ENCODE measurements at regions not wholly inside any gene's neighbourhood (a gene's known extent, or its start where the extent isn't known, plus 50 kb on each side); places are given as distances from the start of the nearest gene placed in this dataset.

GRCh38 chr5:164094291-164094690 is 588.9 kb downstream of the MAT2B start:
- Histone ChIP-seq H3K4me1 (ENCODE audit: insufficient read depth) (no peaks in the 10 kb centered on the region), H3K79me2 (no peaks in the 10 kb centered on the region), H3K9me2 (replicated peaks; ENCODE audit: insufficient read depth) (no peaks in the 10 kb centered on the region), H3K36me3 (replicated peaks; ENCODE audit: insufficient read depth, low read depth) (no peaks in the 10 kb centered on the region), H3K4me2 (no peak overlapping the region), H3K4me3 (no peak overlapping the region), H3K27me3 (no peaks in the 10 kb centered on the region), H3K27ac (no peak overlapping the region), H3K9me3 (ENCODE audit: low read depth) (no peaks in the 10 kb centered on the region), H2AFZ (no peak overlapping the region), H4K20me1 (ENCODE audit: insufficient read depth, poor library complexity, severe bottlenecking) (no peaks in the 10 kb centered on the region)
- no peak for DNase-seq (ENCODE audit: low spot score)
- WGBS (ENCODE audit: low lambda C conversion rate, missing lambda C conversion rate), result 69% methylated on average over 3 of the region's 3 CpGs
- no peak for TF ChIP-seq EZH2phosphoT487 (IDR thresholded peaks at IDR 0.05; ENCODE audit: low read depth, severe bottlenecking, unreplicated experiment)
- TF ChIP-seq, protein P1, sequence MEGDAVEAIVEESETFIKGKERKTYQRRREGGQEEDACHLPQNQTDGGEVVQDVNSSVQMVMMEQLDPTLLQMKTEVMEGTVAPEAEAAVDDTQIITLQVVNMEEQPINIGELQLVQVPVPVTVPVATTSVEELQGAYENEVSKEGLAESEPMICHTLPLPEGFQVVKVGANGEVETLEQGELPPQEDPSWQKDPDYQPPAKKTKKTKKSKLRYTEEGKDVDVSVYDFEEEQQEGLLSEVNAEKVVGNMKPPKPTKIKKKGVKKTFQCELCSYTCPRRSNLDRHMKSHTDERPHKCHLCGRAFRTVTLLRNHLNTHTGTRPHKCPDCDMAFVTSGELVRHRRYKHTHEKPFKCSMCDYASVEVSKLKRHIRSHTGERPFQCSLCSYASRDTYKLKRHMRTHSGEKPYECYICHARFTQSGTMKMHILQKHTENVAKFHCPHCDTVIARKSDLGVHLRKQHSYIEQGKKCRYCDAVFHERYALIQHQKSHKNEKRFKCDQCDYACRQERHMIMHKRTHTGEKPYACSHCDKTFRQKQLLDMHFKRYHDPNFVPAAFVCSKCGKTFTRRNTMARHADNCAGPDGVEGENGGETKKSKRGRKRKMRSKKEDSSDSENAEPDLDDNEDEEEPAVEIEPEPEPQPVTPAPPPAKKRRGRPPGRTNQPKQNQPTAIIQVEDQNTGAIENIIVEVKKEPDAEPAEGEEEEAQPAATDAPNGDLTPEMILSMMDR (IDR thresholded peaks at IDR 0.05; ENCODE audit: poor library complexity), result no peak
- no peak for TF ChIP-seq EZH2 (IDR thresholded peaks at IDR 0.05; ENCODE audit: borderline replicate concordance)

- Histone ChIP-seq H2AFZ (no peak overlapping the region), H3K27ac (no peak overlapping the region), H3K4me2 (no peak overlapping the region), H4K20me1 (ENCODE audit: insufficient read depth, poor library complexity, severe bottlenecking) (no peaks in the 10 kb centered on the region), H3K36me3 (replicated peaks; ENCODE audit: insufficient read depth, low read depth) (no peaks in the 10 kb centered on the region), H3K79me2 (no peaks in the 10 kb centered on the region), H3K27me3 (no peaks in the 10 kb centered on the region), H3K4me3 (no peak overlapping the region), H3K4me1 (ENCODE audit: insufficient read depth) (no peaks in the 10 kb centered on the region), H3K9me3 (ENCODE audit: low read depth) (no peaks in the 10 kb centered on the region), H3K9me2 (replicated peaks; ENCODE audit: insufficient read depth) (no peaks in the 10 kb centered on the region)
- no peak for DNase-seq (ENCODE audit: low spot score)
- WGBS (ENCODE audit: low lambda C conversion rate, missing lambda C conversion rate), result 81% methylated on average over 4 of the region's 4 CpGs
- TF ChIP-seq EZH2phosphoT487 (IDR thresholded peaks at IDR 0.05; ENCODE audit: low read depth, severe bottlenecking, unreplicated experiment) (no peak), EZH2 (IDR thresholded peaks at IDR 0.05; ENCODE audit: borderline replicate concordance) (no peak)
- TF ChIP-seq, protein P1 (IDR thresholded peaks at IDR 0.05; ENCODE audit: poor library complexity), result no peak
Observed at GRCh38 chr5:164097749-164098148, 592.3 kb downstream of the MAT2B start.

DNA sequence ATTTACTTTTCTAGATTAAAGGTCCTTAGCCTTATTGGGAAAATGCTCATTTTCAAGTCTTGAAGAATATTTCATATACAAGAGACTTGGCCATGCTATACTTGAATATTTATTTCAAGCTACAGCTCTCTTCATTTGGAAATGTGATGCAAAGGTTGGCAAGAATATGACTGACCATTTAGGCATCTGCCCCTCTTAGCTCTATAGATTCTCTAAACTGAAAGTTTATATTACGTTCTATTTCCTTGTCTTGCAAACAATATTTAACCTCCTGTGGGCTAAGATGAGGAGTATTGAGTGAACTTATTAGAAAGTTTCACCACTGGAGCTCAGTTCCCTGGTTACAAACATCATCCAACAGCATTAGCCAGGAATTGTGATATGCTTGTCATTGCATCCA is 593.1 kb downstream of the MAT2B start:
- H2AFZ ChIP-seq, result no peak overlapping the region
- no peaks in the 10 kb centered on the region for H3K27me3 ChIP-seq
- H3K9me3 ChIP-seq (ENCODE audit: low read depth), result no peaks in the 10 kb centered on the region
- H4K20me1 ChIP-seq (ENCODE audit: insufficient read depth, poor library complexity, severe bottlenecking), result no peaks in the 10 kb centered on the region
- TF ChIP-seq EZH2 (IDR thresholded peaks at IDR 0.05; ENCODE audit: borderline replicate concordance), result no peak
- TF ChIP-seq, protein P1 (IDR thresholded peaks at IDR 0.05; ENCODE audit: poor library complexity), result no peak
- TF ChIP-seq EZH2phosphoT487 (IDR thresholded peaks at IDR 0.05; ENCODE audit: low read depth, severe bottlenecking, unreplicated experiment), result no peak
- no peak overlapping the region for H3K27ac ChIP-seq
- no peaks in the 10 kb centered on the region for H3K36me3 ChIP-seq (replicated peaks; ENCODE audit: insufficient read depth, low read depth)
- H3K4me2 ChIP-seq, result no peak overlapping the region
- H3K4me3 ChIP-seq, result no peak overlapping the region
- H3K9me2 ChIP-seq (replicated peaks; ENCODE audit: insufficient read depth), result no peaks in the 10 kb centered on the region
- H3K4me1 ChIP-seq (ENCODE audit: insufficient read depth), result no peaks in the 10 kb centered on the region
- WGBS (ENCODE audit: low lambda C conversion rate, missing lambda C conversion rate), result 80% methylated on average over 1 of the region's 1 CpG
- H3K79me2 ChIP-seq, result no peaks in the 10 kb centered on the region
- DNase-seq (ENCODE audit: low spot score), result no peak

DNA sequence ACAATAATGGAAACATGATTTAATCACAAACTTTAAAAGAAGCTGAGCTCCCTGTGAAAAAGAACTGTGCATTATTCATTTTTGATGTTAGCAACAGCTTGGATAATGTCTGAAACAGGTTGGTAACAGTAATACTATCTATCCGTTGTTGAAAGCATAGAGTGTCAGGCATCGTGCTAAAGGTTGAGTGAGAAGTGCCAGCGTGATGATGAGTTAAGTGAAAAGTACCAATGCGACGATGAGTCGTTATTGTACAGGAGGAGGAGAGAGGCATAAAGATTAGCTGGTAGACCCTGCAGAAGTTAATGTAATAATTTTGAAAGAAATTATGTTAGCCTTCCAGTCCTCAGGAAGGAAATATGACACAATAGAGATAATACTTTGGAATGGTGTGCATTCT is 593.6 kb downstream of the MAT2B start:
- WGBS (ENCODE audit: low lambda C conversion rate, missing lambda C conversion rate), result 76% methylated on average over 6 of the region's 6 CpGs
- no peak overlapping the region for H3K4me3 ChIP-seq
- no peak overlapping the region for H2AFZ ChIP-seq
- H4K20me1 ChIP-seq (ENCODE audit: insufficient read depth, poor library complexity, severe bottlenecking), result no peaks in the 10 kb centered on the region
- H3K36me3 ChIP-seq (replicated peaks; ENCODE audit: insufficient read depth, low read depth), result no peaks in the 10 kb centered on the region
- no peaks in the 10 kb centered on the region for H3K9me3 ChIP-seq (ENCODE audit: low read depth)
- no peak overlapping the region for H3K27ac ChIP-seq
- H3K9me2 ChIP-seq (replicated peaks; ENCODE audit: insufficient read depth), result no peaks in the 10 kb centered on the region
- no peaks in the 10 kb centered on the region for H3K79me2 ChIP-seq
- DNase-seq (ENCODE audit: low spot score), result no peak
- H3K4me1 ChIP-seq (ENCODE audit: insufficient read depth), result no peaks in the 10 kb centered on the region
- no peak overlapping the region for H3K4me2 ChIP-seq
- no peak for TF ChIP-seq EZH2 (IDR thresholded peaks at IDR 0.05; ENCODE audit: borderline replicate concordance)
- no peak for TF ChIP-seq EZH2phosphoT487 (IDR thresholded peaks at IDR 0.05; ENCODE audit: low read depth, severe bottlenecking, unreplicated experiment)
- TF ChIP-seq, protein P1 (IDR thresholded peaks at IDR 0.05; ENCODE audit: poor library complexity), result no peak
- no peaks in the 10 kb centered on the region for H3K27me3 ChIP-seq

Data from hepatocyte (in vitro differentiated cells).